GM21423 (cell line): ENCODE measurements at regions not wholly inside any gene's neighbourhood (a gene's known extent, or its start where the extent isn't known, plus 50 kb on each side); places are given as distances from the start of the nearest gene placed in this dataset.

Source experiments
- ATAC-seq: cut with Tn5 transposase; IDR thresholded peaks from one replicate; pipeline ENCODE4 v1.9.1; 2021; ENCODE audit warnings: mild to moderate bottlenecking, moderate library complexity; ENCODE audit not compliant: unreplicated experiment

DNA sequence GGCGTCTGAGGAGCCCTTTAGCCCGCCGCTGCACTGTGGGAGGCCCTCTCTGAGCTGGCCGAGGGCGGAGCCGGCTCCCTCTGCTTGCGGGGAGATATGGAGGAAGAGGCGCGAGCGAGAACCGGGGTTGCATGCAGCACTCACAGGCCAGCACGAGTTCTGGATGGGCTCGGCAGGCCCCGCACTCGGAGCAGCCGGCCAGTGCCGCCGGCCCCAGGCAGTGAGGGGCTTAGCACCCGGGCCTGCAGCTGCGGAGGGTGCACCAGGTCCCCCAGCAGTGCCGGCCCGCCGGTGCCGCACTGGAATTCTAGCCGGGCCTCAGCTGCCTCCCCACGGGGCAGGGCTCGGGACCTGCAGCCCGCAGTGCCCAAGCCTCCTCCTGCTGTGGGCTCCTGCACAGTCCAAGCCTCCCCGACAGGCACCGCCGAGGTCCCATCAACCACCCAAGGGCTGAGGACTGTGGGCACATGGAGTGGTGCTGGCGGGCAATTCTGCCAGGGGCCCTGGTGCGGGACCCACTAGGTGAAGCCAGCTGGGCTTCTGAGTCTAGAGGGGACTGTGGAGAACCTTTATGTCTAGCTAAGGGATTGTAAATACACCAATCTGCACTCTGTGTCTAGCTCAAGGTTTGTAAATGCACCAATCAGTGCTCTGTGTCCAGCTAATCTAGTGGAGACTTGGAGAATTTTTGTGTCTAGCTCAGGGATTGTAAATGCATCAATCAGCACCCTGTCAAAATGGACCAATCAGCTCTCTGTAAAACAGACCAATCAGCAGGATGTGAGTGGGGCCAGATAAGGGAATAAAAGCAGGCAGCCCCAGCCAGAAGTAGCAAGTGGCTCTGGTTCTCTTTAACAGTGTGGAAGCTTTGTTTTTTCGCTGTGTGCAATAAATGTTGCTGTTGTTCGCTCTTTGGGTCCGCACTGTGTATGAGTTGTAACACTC lies 329.7 kb upstream of the JARID2 start:
- no peak for ATAC-seq

DNA sequence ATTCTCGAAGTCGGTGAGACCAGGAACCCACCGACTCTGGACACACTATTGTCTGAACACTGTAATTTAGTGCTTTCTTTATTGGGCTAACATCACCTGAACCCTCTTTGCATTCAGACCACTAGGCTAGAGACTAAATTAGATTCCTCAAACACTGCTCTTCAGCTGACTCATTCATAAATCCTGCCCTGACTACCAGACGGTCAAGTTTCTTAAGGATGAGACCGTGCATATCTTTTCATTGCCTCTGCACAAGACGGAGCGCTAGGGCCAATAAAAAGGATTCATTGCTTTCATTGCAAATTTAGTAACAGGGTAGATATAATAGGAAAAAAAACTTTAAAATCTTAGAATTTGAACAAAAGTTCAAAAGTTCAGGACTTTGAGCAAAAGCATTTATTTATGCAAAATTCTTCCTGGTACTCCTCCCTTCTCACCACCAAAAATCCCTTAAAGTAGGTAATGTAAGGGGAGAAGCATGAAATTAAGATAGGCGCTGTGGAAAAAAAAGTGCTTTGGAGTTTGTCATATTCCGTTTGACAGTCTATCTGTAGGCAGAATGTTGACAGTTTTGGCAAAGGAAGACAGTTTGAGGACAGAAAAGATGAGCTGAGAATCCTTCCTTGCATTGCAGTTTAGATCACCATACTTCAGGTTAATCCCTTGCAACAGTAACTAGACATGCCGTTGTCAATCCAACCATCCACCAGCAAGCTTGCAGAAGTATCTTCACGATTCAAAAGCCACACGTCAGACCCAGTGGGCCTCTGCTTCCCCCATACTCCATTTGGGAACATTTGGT lies 328.6 kb upstream of the JARID2 start:
- ATAC-seq: no peak

- ATAC-seq: no peak
Measured at GRCh38 chr6:14918200-14918907, 327.5 kb upstream of the JARID2 start.

DNA sequence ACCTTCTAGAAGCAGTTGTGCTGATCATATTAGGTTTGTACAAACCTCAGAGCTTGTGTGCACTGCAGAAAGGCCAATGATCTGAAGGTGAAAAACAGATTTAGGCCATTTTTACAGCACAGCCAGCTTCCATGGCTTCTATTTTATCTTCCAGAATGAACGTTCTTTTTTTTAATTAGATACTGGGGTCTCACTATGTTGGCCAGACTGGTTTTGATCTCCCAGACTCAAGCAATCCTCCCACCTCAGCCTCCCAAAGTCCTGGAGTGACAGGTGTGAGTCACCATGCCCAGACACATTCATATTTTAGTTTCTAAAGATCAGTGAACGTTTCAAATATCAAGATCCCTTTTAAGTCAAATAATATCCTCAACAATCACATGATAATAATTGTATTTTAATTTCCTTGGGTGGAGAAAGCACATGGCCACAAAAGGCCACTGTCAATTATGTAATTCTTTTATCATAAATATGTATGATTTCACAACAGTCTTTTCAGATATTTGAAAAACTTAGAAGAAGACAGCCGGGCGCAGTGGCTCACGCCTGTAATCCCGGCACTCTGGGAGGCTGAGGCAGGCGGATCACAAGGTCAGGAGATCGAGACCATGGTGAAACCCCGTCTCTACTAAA lies 326.7 kb upstream of the JARID2 start:
- no peak for ATAC-seq

DNA sequence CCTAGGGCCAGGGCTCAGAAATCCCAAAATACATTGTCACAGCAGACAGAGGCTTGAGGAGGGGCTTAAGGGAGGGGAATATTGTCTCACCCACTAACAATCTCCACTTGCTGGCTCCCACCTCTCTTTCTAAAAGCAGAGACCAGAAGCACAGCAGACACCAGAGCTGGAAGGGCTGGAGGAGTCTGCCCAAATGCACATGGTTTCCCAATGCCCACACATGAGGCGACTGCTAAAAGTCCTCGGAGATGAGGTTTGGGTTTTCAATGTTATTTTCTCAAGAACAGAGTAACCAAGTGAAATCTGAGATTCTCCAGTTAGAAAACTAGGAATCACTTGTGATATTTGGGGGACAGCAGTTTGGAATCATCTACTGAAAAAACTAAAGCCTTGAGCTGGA lies 325.6 kb upstream of the JARID2 start:
- no peak for ATAC-seq

DNA sequence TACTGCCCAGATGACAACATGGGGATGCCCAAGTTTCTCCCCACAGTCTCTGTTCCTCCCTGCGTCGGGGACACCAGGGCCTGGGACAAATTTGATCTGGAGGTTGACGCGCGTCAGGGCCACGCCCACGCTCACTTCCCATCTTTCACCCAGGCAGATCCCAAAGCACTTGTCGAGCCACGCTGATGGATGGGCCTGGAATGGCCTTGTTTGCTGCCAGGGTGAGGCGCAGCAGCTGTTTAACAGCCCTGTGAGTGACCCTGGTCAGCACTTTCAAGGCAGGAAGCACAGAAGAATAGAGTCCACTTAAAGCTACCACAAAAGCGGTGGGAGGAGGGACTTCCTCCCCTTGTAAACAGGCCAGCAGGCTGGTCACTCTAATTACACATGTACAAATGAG lies 324.7 kb upstream of the JARID2 start:
- ATAC-seq: no peak

GRCh38 chr6:14921878-14922671 lies 323.8 kb upstream of the JARID2 start:
- ATAC-seq: no peak

DNA sequence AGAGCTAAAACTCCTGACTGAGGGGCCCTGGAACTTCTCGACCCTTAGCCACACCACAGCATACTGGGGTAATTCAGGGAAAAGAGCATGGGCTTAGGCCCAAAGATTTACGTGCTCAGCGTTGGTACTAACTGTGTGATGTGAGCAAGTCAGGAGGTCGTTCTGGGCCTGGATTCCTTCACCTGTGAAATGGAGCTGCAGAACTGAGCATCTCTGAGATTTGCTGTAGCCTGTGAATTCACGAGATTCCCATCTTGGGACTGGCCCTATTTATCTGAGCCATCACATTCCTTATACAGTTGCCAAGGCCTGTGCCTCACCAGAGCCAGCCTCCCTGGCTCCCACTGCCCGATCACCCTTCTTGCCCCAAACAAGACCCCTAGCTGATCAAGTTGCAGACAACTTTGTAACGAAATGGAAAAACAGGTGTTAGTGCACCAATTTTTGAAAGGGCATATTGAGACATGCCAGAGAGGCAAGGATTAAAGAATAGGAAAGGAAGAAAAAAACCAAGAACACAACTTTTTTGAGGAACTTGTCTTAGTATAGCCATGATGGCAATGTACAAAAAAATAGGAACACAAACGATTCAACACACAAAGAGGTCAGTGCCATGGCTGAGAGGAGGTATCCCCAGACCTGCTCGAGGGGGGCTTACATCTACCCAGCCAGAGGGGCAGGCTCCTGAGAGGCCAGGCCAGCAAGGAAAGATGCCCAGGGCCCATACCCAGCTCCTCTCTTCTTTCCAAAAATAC lies 323.0 kb upstream of the JARID2 start:
- ATAC-seq: no peak

- no peak for ATAC-seq
Measured at GRCh38 chr6:14924126-14925024, 321.5 kb upstream of the JARID2 start.

DNA sequence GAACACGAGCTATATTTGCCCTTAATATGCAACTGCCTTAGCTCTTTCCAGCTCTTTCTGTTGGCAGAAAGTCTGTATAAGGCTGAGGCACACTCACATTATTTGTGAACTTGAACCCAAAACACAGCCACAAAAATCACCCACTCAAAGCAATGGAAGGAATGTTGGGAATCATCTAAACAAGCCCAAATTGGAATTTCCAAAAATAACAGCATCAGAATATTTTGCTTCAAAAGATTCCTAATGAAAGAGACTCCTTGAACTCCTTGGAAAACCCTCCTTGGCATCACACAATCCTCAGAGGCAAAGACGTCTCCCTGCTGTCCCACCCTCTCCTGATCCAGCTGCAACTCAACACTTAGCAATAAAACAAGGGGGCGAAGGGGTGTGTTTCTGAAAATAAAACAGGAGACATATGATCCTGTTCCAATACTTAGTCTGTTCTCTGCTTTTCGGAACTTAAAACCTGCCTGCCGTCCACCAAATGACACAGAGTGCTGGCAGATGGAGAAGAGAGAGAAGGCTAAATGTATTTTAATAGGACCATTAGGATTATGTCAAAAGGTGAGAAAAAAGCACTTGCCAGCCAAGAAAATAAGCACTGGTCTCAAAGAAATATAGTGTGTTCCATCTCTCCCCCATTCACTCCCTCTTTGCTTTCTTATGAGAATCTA lies 320.7 kb upstream of the JARID2 start:
- ATAC-seq: no peak

DNA sequence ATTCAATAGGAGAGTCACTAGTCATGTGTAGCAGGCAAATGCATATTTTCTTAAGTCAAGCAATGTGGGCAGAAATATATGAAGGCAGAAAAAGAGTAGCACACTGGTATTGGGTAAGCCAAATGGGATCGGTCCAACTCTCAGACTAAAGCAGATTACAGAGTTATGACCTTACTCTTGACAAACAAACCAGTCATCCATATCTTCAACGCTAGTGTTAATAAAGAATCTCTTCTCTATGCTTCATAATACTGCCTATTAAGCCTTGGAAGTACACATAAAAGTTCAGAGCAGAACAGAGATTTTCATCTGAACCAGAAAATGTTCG lies 320.2 kb upstream of the JARID2 start:
- no peak for ATAC-seq

DNA sequence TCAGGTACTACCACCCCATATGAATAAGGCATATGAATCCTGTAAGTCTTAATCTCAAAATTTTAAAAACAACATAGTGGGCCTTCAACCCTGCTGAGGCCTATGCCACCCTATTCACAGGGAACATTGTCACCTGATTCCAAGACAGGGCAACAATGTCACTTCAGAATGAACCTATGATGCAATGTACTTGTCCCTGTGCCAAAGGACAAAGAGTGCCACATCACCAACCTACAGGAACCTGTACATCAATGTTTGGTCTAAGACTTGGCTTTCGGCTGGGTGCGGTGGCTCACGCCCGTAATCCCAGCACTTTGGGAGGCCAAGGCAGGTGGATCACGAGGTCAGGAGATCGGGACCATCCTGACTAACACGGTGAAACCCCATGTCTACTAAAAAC lies 318.5 kb upstream of the JARID2 start:
- ATAC-seq: no peak

DNA sequence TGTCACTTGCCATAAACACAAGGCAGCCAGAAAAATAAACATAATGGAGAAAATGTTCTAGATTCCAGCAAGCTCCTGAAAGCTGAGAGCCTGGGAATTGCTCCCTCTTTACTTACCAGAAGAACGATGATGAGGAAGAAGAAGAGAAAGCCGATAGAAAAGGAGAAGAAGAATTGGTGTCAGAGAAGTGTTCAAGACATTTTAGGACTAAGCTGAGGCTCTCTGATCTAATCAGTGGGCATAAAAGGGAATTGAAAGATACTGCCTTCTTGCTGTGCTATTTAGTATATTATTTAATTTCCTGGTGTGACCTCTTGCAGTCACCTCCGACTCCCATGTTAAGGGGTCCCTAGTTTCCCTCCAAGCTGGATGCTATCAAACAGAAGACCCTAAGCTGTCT lies 316.6 kb upstream of the JARID2 start:
- ATAC-seq: no peak

- ATAC-seq: no peak
Measured at GRCh38 chr6:14930366-14930989, 315.4 kb upstream of the JARID2 start.

DNA sequence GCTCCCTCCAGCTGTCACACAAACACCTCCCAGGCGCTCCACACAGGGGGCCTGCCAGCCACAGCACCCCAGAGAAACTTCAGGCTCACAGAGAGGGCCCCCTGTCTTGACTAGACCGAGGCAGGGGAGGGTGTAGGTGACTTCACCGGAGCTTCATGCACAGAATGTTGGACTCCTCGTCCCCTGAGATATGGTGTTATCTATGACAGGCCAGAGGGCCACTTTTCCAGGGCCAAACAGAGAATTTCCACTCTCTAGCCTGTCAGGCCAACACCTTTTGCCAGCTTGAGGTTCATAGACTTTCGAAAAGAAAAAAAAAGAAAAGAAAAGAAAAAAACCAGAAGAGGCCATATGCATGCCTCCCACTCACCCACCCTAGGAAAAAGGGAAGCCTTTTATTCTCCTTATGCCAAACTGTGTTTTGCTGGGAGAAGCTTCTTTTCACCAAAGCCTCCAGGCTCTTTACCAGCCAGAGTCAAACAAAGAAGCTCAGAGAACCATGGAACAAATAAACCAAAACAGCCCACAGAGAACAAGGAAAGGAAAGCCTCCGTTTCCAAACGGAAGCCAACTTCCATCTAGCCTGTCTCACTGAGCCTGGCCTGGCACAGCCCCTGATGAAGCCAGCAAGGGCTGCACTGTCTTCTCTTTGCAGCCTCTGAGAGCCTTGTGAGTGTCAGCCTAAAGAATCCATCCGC lies 313.2 kb upstream of the JARID2 start:
- no peak for ATAC-seq

DNA sequence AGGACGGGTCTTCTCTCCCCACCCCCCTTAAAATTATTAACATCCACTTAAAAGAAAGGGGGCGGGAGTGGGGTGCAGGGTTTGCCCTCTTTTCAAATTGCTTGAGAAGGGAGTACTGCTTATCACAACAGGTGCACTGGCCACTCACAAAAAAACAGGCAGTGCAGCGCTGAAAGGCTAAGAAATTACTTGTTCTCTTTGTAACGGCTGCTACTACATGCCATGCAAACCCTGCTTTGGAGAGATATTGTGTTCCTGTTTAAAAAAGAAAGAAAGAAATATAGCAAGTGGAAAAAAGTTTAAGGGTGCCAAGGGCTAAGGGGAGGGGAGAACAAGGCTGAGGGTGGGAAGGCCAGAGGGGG lies 312.7 kb upstream of the JARID2 start:
- ATAC-seq: no peak

- ATAC-seq: no peak
Measured at GRCh38 chr6:14934013-14934412, 311.9 kb upstream of the JARID2 start.
